ENCODE measurements at regions not wholly inside any gene's neighbourhood (a gene's known extent, or its start where the extent isn't known, plus 50 kb on each side); places are given as distances from the start of the nearest gene placed in this dataset.
A peak's percentile ranks its signal among the peaks of the same experiment; 100 is the strongest.
"Not testable (repeated sequence)": the region's sequence is repeated elsewhere in the genome, so short reads cannot be mapped to it uniquely, and the experiment has no call there.

DNA sequence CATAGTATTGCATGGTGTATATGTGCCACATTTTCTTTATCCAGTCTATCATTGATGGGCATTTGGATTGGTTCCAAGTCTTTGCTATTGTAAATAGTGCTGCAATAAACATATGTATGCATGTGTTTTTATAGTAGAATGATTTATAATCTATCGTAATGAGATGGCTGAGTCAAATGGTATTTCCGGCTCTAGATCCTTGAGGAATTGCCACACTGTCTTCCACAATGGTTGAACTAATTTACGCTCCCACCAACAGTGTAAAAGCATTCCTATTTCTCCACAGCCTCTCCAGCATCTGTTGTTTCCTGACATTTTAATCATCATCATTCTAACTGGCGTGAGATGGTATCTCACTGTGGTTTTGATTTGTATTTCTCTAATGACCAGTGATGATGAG, 608.5 kb upstream of the SEMA6D start:
- DNase-seq (ENCODE audit: low read depth in 2 of 2): not testable (repeated sequence)

DNA sequence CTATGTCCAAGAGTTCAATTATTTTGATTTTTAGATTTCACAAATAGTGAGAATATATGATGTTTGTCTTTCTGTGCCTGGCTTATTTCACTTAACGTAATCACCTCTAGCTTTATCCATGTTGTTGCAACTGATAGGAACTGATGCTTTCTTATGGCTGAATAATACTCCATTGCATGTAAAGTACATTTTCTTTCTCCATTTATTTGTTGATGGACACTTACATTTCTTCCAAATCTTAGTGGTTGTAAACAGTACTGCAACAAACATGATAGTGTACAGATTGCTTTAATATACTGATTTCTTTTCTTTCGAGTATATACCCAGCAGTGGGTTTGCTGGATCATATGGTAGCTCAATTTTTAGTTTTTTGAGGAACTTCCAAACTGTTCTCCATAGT, 600.6 kb upstream of the SEMA6D start:
- DNase-seq (ENCODE audit: low read depth in 2 of 2): no peak

DNA sequence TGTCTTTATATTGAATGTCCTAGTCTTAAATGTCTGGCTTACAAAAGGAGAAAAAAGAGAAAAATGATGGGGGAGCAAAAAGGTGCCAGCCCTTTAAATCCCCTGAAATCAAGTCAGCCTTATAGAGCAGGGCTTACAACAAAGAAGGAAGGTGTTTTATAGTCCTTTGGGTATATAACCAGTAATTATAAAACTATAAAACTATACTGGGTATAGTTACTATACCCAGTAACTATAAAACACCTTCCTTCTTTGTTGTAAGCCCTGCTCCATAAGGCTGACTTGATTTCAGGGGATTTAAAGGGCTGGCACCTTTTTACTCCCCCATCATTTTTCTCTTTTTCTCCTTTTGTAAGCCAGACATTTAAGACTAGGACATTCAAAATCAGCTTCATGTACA, 598.0 kb upstream of the SEMA6D start:
- DNase-seq (ENCODE audit: low read depth in 2 of 2): no peak

DNA sequence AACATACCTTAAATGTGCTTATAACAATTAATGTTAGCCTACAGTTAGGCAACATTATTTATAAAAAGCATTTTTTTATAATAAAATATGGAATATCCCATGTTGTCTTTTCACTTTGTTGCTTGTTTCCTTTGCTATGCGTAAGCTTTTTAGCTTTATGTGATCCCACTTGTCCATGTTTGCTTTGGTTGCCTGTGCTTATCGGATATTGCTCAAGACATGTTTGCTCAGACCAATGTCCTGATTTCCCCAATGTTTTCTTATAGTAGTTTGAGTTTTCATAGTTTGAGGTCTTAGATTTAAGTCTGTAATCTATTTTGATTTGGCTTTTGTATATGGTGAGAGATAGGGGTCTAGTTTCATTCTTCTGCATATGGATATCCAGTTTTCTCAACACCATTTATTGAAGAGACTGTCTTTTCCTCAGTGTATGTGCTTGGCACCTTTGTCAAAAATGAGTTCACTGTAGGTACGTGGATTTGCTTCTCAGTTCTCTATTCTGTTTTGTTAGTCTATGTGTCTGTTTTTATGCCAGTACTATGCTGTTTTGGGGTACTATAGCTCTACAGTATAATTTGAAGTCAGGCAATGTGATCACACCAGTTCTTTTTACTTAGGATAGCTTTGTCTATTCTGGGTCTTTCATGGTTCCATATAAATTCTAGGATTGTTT, 592.7 kb upstream of the SEMA6D start:
- no peak for DNase-seq (ENCODE audit: low read depth in 2 of 2)

DNA sequence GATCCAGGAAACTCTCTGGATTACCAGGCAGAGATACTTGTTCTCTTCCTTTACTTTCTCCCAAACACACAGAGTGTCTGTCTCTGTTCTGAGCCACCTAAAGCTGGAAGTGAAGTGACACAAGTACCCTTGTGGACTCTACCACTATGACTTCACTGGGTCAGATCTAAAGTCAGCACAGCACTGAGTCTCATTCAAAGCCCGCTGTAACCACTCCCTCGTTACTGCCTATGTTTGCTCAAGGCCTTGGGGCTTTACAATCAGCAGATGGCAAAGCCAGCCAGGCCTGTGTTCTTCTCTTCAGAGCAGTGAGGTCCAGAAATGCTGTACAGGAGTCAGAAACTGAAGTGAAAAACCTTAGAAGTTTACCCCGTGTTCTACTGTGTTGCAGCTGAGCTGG, 588.3 kb upstream of the SEMA6D start:
- DNase-seq (ENCODE audit: low read depth in 2 of 2): no peak

DNA sequence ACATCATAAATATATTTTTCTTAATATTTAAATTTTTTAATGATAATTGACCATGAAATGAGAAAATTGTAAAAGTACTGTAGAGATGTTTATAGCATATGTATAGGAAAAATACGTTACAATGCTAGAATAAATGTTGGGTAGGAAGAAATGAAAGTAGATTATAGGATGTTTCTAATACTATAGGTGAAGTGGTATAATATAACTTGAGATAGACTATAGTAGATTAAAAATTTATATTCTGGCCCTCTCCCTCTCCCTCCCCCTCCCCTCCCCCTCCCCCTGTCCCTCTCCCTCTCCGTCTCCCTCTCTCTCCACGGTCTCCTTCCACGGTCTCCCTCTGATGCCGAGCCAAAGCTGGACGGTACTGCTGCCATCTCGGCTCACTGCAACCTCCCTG, 585.9 kb upstream of the SEMA6D start:
- DNase-seq (ENCODE audit: low read depth in 2 of 2): not testable (repeated sequence)

DNA sequence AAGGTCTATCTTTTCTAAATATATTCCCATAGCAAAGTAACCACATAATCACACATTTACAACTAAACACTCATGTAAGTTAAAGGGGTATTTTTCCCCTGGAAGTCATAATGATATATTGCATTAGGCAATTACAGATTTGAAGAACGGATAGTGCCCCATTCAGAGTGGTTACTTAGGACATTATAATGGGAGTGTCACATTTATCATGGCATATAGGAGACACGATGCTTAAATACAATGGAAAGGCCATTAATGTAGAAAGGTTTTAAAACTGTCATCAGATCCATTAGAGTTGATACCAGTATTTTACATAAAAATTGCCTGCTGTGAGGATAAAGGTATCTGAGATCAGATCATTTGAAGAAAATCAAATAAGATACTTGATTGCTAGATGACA, 582.0 kb upstream of the SEMA6D start:
- no peak for DNase-seq (ENCODE audit: low read depth in 2 of 2)

DNA sequence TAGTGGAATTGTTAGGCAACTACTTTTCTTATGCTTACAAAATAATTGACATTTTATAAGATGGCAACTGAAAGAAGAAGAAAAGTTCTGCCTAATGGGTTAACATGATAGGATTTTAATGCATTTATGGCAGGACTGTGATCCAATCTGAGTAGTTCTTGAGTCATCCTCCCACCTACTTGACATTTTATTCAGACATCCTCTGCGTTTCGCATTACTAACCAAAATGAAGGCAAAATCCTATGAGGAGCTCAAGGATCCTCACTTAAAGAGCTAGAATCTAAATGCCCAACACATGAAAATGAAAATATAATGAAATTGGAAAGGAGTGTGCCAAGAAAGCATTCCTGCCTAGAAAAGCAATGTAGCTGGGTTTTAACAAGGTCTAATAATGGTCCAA, 581.1 kb upstream of the SEMA6D start:
- DNase-seq (ENCODE audit: low read depth in 2 of 2): no peak

DNA sequence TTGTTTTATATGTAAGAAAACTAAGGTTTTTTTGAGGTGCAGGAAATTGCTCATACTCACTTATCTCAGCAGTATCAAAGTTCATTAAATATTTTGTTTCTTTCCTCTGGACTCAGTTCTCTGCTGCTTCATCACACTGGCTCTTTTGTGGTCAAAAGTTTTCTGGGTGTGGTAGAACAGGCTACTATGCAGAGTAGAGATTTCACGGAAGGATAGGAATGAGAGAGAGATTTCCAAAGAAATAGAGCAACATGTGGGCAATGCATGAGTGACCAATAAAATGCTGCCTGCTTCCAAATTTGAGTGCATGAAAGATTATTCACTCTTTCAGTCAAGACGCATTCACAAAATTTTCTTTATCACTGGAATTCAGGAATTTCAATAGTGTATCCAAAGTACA, 577.3 kb upstream of the SEMA6D start:
- DNase-seq (ENCODE audit: low read depth in 2 of 2): no peak

DNA sequence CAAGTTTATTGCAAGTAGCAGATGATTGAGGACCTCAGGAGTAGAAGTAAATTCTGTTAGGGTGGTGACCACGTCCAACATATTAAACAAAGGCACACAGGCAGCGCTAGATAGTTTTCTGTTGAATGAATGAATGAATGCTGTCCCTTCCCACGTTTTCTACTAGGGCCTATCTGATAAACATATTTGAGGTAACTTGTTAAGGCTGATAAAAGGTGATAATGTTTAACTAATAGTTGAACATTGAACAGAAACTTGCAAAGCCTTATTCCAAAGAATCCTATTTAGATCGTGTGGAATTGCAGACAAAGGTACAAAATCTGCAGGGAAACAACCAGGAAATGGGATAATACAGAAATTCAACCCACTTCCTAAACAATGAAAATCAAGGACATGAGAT, 559.5 kb upstream of the SEMA6D start:
- no peak for DNase-seq (ENCODE audit: low read depth in 2 of 2)

DNA sequence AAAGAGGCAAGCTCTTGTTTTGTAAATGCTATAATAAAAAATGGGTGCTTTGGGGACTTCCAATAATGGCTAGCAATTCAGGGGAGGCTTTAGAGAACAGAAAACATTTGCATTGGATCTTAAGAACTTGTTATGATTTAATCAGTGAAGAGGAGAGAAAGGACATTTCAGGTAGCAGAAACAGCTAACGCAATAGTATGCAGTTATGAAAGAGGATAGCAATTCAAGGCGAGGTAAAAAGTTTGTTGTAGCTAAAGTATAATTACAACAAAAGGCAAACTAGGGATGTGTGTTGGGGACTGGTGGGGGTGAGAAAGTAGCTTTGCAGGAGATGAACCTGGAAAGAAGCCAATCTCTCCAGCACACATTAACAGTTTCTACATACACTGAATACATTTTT, 558.7 kb upstream of the SEMA6D start:
- no peak for DNase-seq (ENCODE audit: low read depth in 2 of 2)

DNA sequence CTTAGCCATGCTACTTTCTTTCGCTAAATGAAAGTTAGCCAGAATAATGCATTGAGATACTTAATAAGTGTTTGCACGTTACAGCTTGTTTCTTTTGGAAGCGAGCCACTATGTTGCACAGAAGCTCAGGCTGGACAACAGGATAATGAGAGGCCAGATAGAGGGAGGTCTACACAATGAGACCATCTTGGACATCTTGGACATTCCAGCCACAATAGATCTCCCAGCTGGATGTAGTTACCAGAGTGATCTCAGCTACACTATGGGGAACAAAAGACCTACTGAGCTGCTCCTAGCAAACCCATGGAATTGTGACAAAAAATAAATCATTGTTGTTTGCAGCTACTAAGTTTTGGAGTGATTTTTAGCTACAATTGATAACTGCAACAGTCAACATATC, 540.1 kb upstream of the SEMA6D start:
- DNase-seq (ENCODE audit: low read depth in 2 of 2): no peak

DNA sequence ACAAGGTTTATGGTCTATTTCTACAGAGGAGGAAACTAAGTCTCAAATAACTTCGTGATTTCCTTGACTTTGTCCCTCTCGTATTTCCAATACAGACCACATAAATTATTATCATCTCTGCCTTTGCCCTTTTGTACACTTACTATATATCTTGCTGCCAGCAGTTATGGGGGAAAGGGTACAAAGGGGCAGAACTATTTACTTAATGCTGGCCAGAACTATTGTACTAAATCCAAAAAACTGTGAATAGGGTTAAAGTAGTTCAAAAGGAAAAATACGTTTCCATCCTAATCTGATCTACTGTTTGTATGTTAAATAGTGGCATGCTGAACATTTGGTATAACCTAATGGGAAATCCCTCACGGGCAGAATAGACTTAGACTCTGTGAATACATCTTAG, 537.3 kb upstream of the SEMA6D start:
- no peak for DNase-seq (ENCODE audit: low read depth in 2 of 2)

DNA sequence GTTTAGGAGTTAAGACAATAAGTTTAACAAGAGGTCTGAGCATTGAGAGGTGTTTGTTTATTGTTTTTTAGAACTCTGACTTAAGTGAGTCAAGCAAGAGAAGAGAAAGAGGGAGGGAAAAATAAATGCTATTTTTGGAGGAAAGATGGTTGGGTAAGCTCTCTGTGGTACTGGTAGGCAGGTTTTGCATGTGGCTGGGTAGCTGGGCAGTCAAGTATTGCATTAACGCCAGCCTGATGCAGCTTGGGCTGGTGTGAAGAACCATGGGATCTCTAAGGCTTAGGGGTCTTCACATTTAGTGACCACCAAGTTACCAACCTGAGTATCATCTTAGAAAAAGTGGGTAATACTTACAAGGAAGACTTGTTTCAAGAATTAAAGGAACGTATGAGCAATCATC, 534.5 kb upstream of the SEMA6D start:
- DNase-seq (ENCODE audit: low read depth in 2 of 2): no peak

DNA sequence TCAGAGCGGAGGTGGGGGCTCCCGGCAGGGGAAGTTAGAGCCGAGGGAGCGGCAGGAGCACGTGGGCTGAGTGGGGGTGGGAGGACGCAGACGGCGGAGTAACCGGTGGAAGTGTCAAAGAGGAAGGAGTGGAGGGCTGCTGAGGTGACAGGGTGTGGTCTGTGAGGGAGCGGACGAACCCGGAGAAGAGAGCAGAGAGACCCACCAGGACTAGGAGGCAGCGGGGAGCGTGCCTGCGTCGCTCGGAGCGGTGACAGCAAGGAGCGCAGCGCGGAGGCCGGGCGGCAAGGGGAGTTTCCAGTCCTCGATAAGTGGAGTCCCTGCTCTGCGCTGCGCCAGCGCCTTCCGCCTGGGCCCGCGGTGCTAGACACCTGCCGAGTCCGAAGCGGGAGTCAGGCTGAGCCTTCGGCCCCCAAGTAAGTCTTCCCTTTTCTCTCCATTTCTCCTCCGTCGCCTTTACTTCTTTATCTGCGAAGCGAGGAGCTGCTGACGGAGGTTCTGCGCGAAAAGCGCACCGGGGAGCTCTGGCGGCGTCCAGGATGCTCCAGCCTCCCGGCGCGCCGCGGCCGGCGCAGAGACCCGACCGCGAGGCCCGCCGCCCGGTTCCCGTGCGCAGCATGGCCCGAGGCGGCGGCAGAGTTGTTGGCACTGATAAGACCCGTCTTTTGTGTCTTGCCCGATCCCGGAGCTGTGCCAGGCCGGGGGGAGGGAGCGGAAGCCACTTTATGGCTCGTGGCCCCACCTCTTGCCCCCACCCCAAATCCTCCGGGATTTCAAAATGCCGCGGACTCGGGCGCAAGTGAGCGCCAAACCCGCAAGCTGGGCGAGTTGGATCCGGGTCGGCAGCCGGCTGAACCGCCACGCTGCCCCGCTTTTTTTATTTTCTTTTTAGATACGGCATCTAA, 533.0 kb upstream of the SEMA6D start:
- DNase-seq (ENCODE audit: low read depth in 2 of 2): no peak

DNA sequence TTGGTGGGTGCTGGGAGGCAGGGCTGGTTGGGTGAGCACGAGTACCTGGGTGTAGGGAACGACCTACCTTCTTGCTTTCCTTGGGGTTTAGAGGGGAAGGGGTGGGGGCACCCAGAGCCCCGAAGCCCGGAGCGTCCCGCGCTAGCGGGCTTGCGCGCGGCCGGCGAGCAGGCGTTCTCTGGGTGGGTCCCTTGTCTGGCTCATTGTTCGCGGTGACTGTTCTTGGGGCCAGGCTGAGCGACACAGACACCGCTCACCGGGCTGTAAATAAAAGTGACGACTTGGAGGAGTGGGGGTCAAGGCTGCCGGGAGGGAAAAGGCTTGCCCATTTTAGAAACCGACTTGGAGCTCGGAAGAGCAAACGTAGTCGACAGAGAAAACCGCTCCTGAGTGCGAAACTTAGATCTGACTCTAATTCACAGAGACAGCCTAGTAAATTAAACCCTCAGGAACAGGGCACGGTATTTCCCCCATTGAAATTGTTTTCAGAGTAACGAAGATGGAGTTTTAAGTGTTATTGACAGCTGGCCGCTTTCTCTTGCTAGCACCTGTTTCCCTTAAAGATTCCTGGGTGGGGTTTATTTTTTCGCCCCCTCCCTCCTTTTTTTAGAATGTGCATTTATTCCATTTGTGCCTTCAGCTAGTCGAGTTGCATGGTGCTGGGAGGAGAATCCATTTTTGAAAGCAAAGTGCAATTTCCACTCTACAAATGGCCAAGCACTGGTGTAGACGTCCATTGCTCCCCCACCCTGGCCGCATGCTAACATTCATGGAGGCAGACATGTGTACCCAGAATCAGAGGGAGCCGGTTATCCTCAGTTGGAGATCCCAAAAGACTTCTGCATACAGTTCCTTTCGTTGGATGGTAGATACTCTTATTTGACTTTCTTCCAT, 532.1 kb upstream of the SEMA6D start:
- no peak for DNase-seq (ENCODE audit: low read depth in 2 of 2)

DNA sequence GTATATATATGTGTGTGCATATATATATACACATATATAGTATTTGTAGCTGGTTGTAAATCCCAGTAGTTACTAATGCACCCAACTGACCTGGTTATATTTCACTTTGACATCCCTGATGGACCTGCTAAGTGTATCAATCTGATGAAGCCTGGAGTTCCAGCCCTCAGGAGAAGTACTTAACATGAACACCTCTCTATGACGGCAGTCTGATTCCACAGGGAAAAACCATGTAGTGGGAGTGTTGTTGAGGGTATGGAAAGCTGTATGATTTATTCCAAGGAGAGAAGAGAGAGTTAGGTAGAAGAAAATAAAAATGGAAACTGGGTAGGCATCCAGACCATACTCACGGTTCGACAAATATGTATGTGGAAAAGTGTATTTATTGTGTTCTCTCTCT, 531.2 kb upstream of the SEMA6D start:
- DNase-seq (ENCODE audit: low read depth in 2 of 2): no peak

DNA sequence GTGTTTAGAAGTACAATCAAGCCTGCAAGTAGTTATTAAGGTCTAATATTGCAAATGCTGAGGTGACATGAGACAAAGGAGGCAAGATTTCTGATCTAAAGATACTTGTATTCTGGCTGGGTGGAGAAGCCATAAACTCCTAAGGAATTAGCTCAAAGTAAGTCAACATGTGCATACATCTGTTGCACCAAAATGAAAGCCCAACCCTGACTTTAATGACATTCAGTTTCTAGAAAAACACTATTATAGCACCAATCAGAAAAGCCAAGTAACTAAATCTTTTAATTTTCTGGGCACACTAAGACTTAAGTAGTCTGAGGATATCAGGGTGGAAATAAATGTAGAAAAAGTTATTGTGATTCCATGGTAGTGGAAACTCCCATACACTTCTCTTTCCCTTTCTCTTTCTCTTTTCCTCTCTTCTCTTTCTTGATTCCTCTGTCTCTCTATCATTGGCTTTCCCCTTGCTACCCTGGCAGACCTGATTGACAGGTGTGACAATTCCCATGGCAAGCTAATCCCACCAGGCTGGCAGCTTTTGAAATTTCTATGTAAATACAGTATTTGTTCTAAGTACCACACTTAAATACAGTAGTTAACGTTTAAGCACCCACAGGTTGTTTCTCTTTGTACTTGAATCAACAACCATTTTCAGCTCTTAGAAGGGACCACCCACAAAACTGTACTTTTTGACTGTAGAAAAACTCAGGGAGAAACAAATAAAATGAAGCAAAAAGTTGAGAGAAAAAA, 528.4 kb upstream of the SEMA6D start:
- DNase-seq (ENCODE audit: low read depth in 2 of 2): no peak

DNA sequence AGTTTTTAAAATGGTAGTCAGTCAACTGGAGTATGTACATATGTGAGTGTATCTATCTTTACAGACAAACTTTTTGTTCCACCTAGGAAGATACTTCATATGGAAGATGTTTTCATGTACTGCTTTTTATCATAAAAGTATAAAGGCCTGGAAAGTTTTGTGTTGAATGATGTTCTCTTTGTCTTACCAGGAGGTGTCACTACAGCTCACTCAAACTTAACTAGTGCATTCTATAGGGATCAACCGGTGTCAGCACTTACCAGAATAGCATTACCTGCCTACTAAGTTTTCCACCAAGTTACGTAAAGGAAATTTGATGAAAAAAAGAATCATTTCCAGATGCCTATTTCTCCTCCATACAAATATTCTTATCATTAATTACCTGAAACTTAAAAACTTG, 522.6 kb upstream of the SEMA6D start:
- DNase-seq (ENCODE audit: low read depth in 2 of 2): peak in 1 of 2 experiments; percentile 9

DNA sequence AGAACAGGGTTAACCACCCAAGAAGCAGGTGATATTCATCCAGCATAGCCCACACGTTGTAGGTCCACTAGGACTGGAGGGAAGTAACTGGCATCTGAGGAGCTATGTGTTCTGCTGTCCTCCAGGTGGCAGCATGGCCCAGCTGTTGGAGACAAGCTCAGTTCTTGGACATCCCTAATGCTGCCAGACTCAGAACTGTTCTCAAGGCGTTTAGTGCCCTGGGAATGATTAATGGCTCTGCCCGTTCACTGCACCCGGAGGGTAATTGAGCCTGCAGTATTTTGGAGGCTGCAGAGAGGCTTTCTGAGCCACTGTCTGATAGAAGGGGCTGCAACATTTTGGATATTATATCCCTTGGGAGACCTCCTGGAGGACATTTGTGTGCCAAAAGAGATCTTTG, 521.3 kb upstream of the SEMA6D start:
- peak; percentile 62 to 64 for DNase-seq (ENCODE audit: low read depth in 2 of 2)

DNA sequence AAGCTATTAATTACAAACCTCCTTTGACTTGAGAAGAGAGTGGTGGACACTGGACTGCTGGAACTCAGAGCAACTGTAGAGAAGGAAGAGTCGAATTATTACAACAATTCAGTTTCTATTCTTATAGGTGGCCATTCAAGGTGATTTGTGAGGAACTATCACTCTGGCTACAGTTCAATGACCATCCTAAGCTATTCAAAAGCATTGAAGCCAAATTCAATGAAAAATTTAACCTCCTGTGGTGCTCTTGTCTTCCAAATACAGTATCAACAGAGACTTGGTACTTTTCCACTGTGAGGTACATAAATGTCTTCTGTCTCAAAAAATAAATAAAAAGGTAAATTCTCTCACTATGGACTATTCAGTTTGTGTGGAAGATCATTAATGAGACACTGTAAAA, 513.3 kb upstream of the SEMA6D start:
- no peak for DNase-seq (ENCODE audit: low read depth in 2 of 2)
